ENCODE measurements at regions not wholly inside any gene's neighbourhood (a gene's known extent, or its start where the extent isn't known, plus 50 kb on each side); places are given as distances from the start of the nearest gene placed in this dataset.

DNA sequence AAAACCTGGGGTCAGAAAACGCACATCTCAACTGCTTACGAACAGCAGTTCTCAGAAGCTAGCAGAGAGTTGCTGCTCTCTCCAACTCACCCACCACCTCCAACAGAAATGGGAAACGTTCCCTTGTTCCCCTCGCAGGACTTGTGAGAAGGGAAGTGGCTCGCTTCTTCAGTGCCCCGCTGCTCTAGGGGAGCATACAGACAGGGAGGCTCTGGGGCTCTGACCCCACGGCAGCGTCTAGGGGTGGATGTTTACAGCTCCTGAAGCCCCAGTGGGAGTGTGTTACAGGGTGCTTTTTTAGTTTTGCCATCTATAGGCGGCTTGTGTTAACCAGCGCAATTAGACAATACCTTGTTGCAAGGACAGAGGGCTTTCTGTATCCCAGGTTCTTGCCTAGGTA, 267.7 kb upstream of the ACTBL2 start:
- Mint-ChIP-seq H3K4me3 (no peak overlapping the region), H3K9me3 (no peaks in the 10 kb centered on the region), H3K36me3 (no peaks in the 10 kb centered on the region), H3K27ac (no peak overlapping the region), H3K27me3 (peaks cover 7 to 26% (median 18%) of the 10 kb centered on the region in 5 donors), H3K4me1 (no peaks in the 10 kb centered on the region)
- no peaks in the 10 kb centered on the region for H3K4me1 ChIP-seq (ENCODE audit: control insufficient read depth in 2 of 2, insufficient read depth in 2 of 2, low read length in 2 of 2)
- H3K27me3 ChIP-seq (ENCODE audit: control insufficient read depth in 2 of 2, insufficient read depth in 2 of 2, low read length in 2 of 2): no peaks in the 10 kb centered on the region
- no peak overlapping the region for H3K4me3 ChIP-seq (ENCODE audit: low read length)
- H3K27ac ChIP-seq (ENCODE audit: low read depth, low read length): no peak overlapping the region
- intact Hi-C loops (cut with micrococcal nuclease): no loop called here
- H3K36me3 ChIP-seq (ENCODE audit: control insufficient read depth in 2 of 3, insufficient read depth in 3 of 3, low read length in 3 of 3): no peaks in the 10 kb centered on the region
- DNase-seq (no peak), ATAC-seq (no peak)
- CTCF ChIA-PET: no interaction called here
- no peaks in the 10 kb centered on the region for H3K9me3 ChIP-seq (ENCODE audit: control insufficient read depth in 2 of 3, low read length in 3 of 3)
- POLR2A ChIA-PET: no interaction called here

DNA sequence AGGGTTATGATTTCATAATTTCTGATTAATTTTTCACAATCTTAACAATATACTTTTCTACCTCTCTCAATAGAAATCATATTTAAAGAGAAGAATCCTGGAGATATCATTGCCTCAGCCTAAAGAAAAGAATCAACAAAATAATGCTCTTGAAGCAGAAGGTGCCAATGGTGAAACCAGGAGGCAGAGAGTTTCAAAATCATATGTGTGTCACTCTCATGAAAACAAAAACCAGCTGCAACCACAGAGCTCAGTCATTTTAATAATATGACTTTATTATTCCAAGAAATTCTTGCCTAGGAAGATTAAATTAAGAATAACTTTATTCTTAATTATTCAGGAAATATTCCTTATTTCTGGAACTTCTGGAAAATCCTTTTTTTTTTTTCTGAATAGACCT, 266.8 kb upstream of the ACTBL2 start:
- ChIA-PET CTCF (no interaction called here), POLR2A (no interaction called here)
- Histone ChIP-seq H3K36me3 (ENCODE audit: control insufficient read depth in 2 of 3, insufficient read depth in 3 of 3, low read length in 3 of 3) (no peaks in the 10 kb centered on the region), H3K27me3 (ENCODE audit: control insufficient read depth in 2 of 2, insufficient read depth in 2 of 2, low read length in 2 of 2) (no peaks in the 10 kb centered on the region), H3K4me1 (ENCODE audit: control insufficient read depth in 2 of 2, insufficient read depth in 2 of 2, low read length in 2 of 2) (no peaks in the 10 kb centered on the region), H3K27ac (ENCODE audit: low read depth, low read length) (no peak overlapping the region), H3K4me3 (ENCODE audit: low read length) (no peak overlapping the region), H3K9me3 (ENCODE audit: control insufficient read depth in 2 of 3, low read length in 3 of 3) (no peaks in the 10 kb centered on the region)
- Mint-ChIP-seq H3K27ac (no peak overlapping the region), H3K36me3 (no peaks in the 10 kb centered on the region), H3K4me1 (no peaks in the 10 kb centered on the region), H3K9me3 (no peaks in the 10 kb centered on the region), H3K27me3 (peaks cover 9 to 26% (median 17%) of the 10 kb centered on the region in 5 donors), H3K4me3 (no peak overlapping the region)
- intact Hi-C loops (cut with micrococcal nuclease): no loop called here
- no peak for ATAC-seq
- DNase-seq: no peak

DNA sequence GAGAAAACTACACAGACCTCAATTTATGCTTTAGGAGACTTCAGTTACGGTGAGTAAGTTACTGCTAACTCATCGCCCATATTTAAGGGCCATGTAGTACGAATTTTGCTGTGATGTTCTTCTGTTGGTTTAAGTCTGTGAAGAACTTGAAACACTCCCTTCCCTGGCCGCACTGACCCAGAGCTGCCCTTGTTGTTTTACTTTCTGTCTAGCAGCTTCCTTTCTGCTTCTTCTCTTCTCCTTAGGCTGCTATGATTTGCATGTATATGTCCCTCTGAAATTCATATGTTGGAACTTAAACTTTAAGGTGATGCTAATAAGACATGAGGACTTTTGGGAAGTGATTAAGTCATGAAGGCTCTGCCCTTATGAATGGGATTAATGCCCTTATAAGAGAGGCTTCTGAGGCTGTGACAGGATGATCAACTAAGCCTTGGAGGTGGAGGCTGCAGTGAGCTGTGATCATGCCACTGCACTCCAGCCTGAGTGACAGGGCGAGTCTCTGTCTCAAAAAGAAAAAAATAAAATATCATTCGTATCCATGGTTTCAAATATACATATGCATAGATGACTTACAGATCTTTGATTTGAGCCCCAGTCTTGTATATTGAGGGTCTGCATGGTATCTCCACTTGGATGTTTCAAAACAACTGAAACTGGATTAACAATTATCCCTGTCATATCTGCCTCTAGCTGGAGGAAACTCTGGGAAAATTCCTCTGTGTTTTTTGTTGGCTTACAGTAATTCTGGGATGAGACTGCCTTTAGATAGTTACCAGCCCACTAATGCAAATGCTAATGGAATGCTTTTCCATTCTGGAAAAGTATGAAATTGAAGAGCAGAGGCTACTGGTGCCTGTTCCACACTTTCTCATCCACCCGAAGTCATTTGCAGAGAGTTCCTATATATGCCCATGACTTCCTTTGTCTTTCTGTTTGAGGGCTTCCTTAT, 263.4 kb upstream of the ACTBL2 start:
- H3K4me1 ChIP-seq (ENCODE audit: control insufficient read depth in 2 of 2, insufficient read depth in 2 of 2, low read length in 2 of 2): no peaks in the 10 kb centered on the region
- CTCF ChIA-PET: interaction anchor here (0.5 kb wide), 2 partner anchors 11 to 778 kb away, joined by 3 read pairs; no protein-coding TSS in a partner anchor
- no peaks in the 10 kb centered on the region for H3K36me3 ChIP-seq (ENCODE audit: control insufficient read depth in 2 of 3, insufficient read depth in 3 of 3, low read length in 3 of 3)
- no peaks in the 10 kb centered on the region for H3K9me3 Mint-ChIP-seq
- no peaks in the 10 kb centered on the region for H3K36me3 Mint-ChIP-seq
- peaks cover 0 to 2% (median 0%) of the 10 kb centered on the region in 7 donors for H3K4me1 Mint-ChIP-seq
- H3K4me3 ChIP-seq (ENCODE audit: low read length): no peak overlapping the region
- peaks cover 9 to 21% (median 15%) of the 10 kb centered on the region in 5 donors for H3K27me3 Mint-ChIP-seq
- ATAC-seq (no peak), DNase-seq (no peak)
- intact Hi-C loops (cut with micrococcal nuclease): no loop called here
- no peak overlapping the region for H3K27ac Mint-ChIP-seq
- no peaks in the 10 kb centered on the region for H3K27me3 ChIP-seq (ENCODE audit: control insufficient read depth in 2 of 2, insufficient read depth in 2 of 2, low read length in 2 of 2)
- no peak overlapping the region for H3K4me3 Mint-ChIP-seq
- no peak overlapping the region for H3K27ac ChIP-seq (ENCODE audit: low read depth, low read length)
- no peaks in the 10 kb centered on the region for H3K9me3 ChIP-seq (ENCODE audit: control insufficient read depth in 2 of 3, low read length in 3 of 3)
- POLR2A ChIA-PET: no interaction called here

DNA sequence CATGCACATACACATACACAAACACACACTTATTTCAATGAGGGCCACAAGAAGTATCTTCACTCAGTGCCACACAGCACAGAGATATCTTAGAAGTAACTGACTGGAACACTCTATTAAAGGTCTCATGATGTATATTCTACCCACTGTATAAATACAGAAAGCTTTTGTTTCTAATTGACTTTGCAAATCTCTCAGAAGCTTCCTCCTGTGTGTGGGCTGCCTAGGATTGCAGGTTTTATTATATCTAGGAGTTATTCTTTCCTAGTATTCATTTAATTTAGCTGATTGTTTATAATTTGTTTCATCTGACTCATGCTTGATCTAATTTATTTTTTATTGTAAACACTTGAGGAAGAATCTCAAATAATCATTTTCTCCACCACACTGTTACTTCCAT, 262.4 kb upstream of the ACTBL2 start:
- Histone ChIP-seq H3K9me3 (ENCODE audit: control insufficient read depth in 2 of 3, low read length in 3 of 3) (no peaks in the 10 kb centered on the region), H3K27ac (ENCODE audit: low read depth, low read length) (no peak overlapping the region), H3K27me3 (ENCODE audit: control insufficient read depth in 2 of 2, insufficient read depth in 2 of 2, low read length in 2 of 2) (no peaks in the 10 kb centered on the region), H3K36me3 (ENCODE audit: control insufficient read depth in 2 of 3, insufficient read depth in 3 of 3, low read length in 3 of 3) (no peaks in the 10 kb centered on the region), H3K4me1 (ENCODE audit: control insufficient read depth in 2 of 2, insufficient read depth in 2 of 2, low read length in 2 of 2) (no peaks in the 10 kb centered on the region), H3K4me3 (ENCODE audit: low read length) (no peak overlapping the region)
- intact Hi-C loops (cut with micrococcal nuclease): no loop called here
- ATAC-seq: no peak
- peaks cover 0 to 2% (median 0%) of the 10 kb centered on the region in 7 donors for H3K4me1 Mint-ChIP-seq
- CTCF ChIA-PET: no interaction called here
- H3K9me3 Mint-ChIP-seq: no peaks in the 10 kb centered on the region
- no peak overlapping the region for H3K27ac Mint-ChIP-seq
- POLR2A ChIA-PET: no interaction called here
- H3K4me3 Mint-ChIP-seq: no peak overlapping the region
- no peaks in the 10 kb centered on the region for H3K36me3 Mint-ChIP-seq
- DNase-seq: no peak
- H3K27me3 Mint-ChIP-seq: peaks cover 9 to 21% (median 12%) of the 10 kb centered on the region in 5 donors

DNA sequence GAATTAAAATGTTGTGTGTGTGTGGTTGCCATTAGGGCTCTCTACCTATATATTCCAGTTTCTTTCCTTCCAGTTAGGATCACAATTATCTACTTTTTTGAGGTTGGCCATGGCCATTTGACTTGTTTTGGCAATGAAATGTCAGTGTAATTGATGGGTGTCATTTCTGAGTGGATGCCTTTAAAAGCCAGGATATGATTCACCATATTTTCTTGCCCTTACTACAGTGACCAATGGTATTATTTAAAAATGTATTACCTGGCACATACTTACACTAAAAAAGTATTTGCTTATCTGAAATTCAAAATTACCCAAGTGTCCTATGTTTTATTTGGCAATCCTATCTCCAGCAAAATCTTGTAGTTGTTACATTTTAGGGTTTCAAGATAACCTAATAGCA, 258.7 kb upstream of the ACTBL2 start:
- Mint-ChIP-seq H3K27me3 (peaks cover 0 to 7% (median 4%) of the 10 kb centered on the region in 5 donors), H3K27ac (no peak overlapping the region), H3K4me1 (peaks cover 0 to 2% (median 0%) of the 10 kb centered on the region in 7 donors), H3K9me3 (no peaks in the 10 kb centered on the region), H3K36me3 (no peaks in the 10 kb centered on the region), H3K4me3 (no peak overlapping the region)
- H3K4me3 ChIP-seq (ENCODE audit: low read length): no peak overlapping the region
- no peaks in the 10 kb centered on the region for H3K36me3 ChIP-seq (ENCODE audit: control insufficient read depth in 2 of 3, insufficient read depth in 3 of 3, low read length in 3 of 3)
- DNase-seq: no peak
- POLR2A ChIA-PET: no interaction called here
- no peak for ATAC-seq
- H3K27ac ChIP-seq (ENCODE audit: low read depth, low read length): no peak overlapping the region
- H3K4me1 ChIP-seq (ENCODE audit: control insufficient read depth in 2 of 2, insufficient read depth in 2 of 2, low read length in 2 of 2): no peaks in the 10 kb centered on the region
- CTCF ChIA-PET: no interaction called here
- no peaks in the 10 kb centered on the region for H3K27me3 ChIP-seq (ENCODE audit: control insufficient read depth in 2 of 2, insufficient read depth in 2 of 2, low read length in 2 of 2)
- H3K9me3 ChIP-seq (ENCODE audit: control insufficient read depth in 2 of 3, low read length in 3 of 3): no peaks in the 10 kb centered on the region
- intact Hi-C loops (cut with micrococcal nuclease): no loop called here

DNA sequence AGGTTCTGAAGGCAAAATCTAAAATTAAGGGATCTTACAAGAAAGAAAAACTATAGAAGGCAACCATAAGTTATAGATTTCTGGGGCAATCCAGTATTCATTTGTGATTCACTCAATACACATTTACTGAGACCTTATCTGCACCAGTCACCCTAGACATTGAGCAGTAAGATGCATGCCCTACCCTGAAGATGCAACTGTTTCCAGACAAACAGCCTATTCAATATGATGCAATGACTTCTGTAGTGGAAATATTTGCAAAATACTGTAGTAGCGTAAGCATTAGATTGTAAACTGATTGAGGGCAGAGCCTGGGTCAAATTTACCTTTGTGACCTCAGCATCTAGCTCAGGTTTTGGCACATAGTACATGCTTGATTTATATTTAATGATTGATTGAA, 256.2 kb upstream of the ACTBL2 start:
- Mint-ChIP-seq H3K4me1 (peaks cover 0 to 2% (median 0%) of the 10 kb centered on the region in 7 donors), H3K27ac (no peak overlapping the region), H3K9me3 (no peaks in the 10 kb centered on the region), H3K36me3 (no peaks in the 10 kb centered on the region), H3K4me3 (no peak overlapping the region), H3K27me3 (peaks cover 0 to 20% (median 0%) of the 10 kb centered on the region in 5 donors)
- Histone ChIP-seq H3K27me3 (ENCODE audit: control insufficient read depth in 2 of 2, insufficient read depth in 2 of 2, low read length in 2 of 2) (no peaks in the 10 kb centered on the region), H3K9me3 (ENCODE audit: control insufficient read depth in 2 of 3, low read length in 3 of 3) (no peaks in the 10 kb centered on the region), H3K4me1 (ENCODE audit: control insufficient read depth in 2 of 2, insufficient read depth in 2 of 2, low read length in 2 of 2) (no peaks in the 10 kb centered on the region), H3K36me3 (ENCODE audit: control insufficient read depth in 2 of 3, insufficient read depth in 3 of 3, low read length in 3 of 3) (no peaks in the 10 kb centered on the region), H3K4me3 (ENCODE audit: low read length) (no peak overlapping the region), H3K27ac (ENCODE audit: low read depth, low read length) (no peak overlapping the region)
- ChIA-PET CTCF (no interaction called here), POLR2A (no interaction called here)
- intact Hi-C loops (cut with micrococcal nuclease): no loop called here
- ATAC-seq (no peak), DNase-seq (no peak)

DNA sequence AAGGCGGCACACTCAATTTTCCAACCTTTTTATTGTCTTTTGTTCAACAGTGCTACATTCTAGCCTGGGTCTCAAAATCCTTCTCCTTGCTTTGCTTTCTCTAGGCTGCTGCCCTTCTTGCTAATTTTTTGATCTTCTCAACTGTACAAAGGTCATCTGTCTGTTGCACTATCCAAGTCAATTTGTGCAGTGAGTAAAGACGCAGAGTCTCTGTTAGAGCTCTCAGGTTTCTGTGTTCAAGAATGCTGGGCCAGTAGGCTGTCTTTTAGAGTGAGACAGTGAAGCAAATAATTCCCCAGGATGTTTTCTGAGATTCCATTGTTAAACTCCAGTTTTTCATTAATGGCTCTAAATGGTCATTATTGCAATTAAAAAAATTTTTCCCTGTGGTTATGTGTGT, 255.7 kb upstream of the ACTBL2 start:
- no peak overlapping the region for H3K4me3 ChIP-seq (ENCODE audit: low read length)
- intact Hi-C loops (cut with micrococcal nuclease): no loop called here
- no peaks in the 10 kb centered on the region for H3K36me3 ChIP-seq (ENCODE audit: control insufficient read depth in 2 of 3, insufficient read depth in 3 of 3, low read length in 3 of 3)
- ChIA-PET CTCF (no interaction called here), POLR2A (no interaction called here)
- H3K27me3 Mint-ChIP-seq: peaks cover 0 to 23% (median 0%) of the 10 kb centered on the region in 5 donors
- no peak for DNase-seq
- no peaks in the 10 kb centered on the region for H3K9me3 ChIP-seq (ENCODE audit: control insufficient read depth in 2 of 3, low read length in 3 of 3)
- H3K4me1 Mint-ChIP-seq: peaks cover 0 to 2% (median 0%) of the 10 kb centered on the region in 7 donors
- H3K4me1 ChIP-seq (ENCODE audit: control insufficient read depth in 2 of 2, insufficient read depth in 2 of 2, low read length in 2 of 2): no peaks in the 10 kb centered on the region
- H3K27ac ChIP-seq (ENCODE audit: low read depth, low read length): no peak overlapping the region
- H3K27ac Mint-ChIP-seq: no peak overlapping the region
- no peak for ATAC-seq
- H3K9me3 Mint-ChIP-seq: no peaks in the 10 kb centered on the region
- H3K27me3 ChIP-seq (ENCODE audit: control insufficient read depth in 2 of 2, insufficient read depth in 2 of 2, low read length in 2 of 2): no peaks in the 10 kb centered on the region
- no peaks in the 10 kb centered on the region for H3K36me3 Mint-ChIP-seq
- no peak overlapping the region for H3K4me3 Mint-ChIP-seq

All from naive thymus-derived CD4-positive, alpha-beta T cell (primary cell).